ENCODE measurements at regions not wholly inside any gene's neighbourhood (a gene's known extent, or its start where the extent isn't known, plus 50 kb on each side); places are given as distances from the start of the nearest gene placed in this dataset.

- H3K9me3 Mint-ChIP-seq, result no peaks in the 10 kb centered on the region
- DNase-seq (ENCODE audit: low spot score) (no peak), ATAC-seq (no peak)
- peak overlapping the region; percentile 89 for H3K4me3 Mint-ChIP-seq
- H3K4me1 Mint-ChIP-seq (ENCODE audit: low read depth in 2 of 2), result peaks cover 13% of the 10 kb centered on the region in 2 donors
- no peaks in the 10 kb centered on the region for H3K27me3 Mint-ChIP-seq
- no peaks in the 10 kb centered on the region for H3K36me3 Mint-ChIP-seq
- peak overlapping the region; percentile 48 to 85 for H3K27ac Mint-ChIP-seq
These were observed 96.5 kb upstream of the SERTAD2 start for GRCh38 chr2:64750001-64750816.

GRCh38 chr2:64750817-64751285 is 97.1 kb upstream of the SERTAD2 start:
- H3K9me3 Mint-ChIP-seq, result no peaks in the 10 kb centered on the region
- no peaks in the 10 kb centered on the region for H3K36me3 Mint-ChIP-seq

GRCh38 chr2:64751286-64752260 is 97.9 kb upstream of the SERTAD2 start:
- DNase-seq (ENCODE audit: low spot score) (peak; percentile 99), ATAC-seq (no peak)
- Mint-ChIP-seq H3K36me3 (no peaks in the 10 kb centered on the region), H3K9me3 (no peaks in the 10 kb centered on the region), H3K4me1 (ENCODE audit: low read depth in 2 of 2) (peaks cover 13% of the 10 kb centered on the region in 2 donors), H3K27ac (peak overlapping the region; percentile 48 to 85), H3K4me3 (peak overlapping the region; percentile 89), H3K27me3 (no peaks in the 10 kb centered on the region)

More at GRCh38 chr2:64750817-64751285, 97.1 kb upstream of the SERTAD2 start:
- peaks cover 13% of the 10 kb centered on the region in 2 donors for H3K4me1 Mint-ChIP-seq (ENCODE audit: low read depth in 2 of 2)
- H3K27ac Mint-ChIP-seq, result peak overlapping the region; percentile 48 to 85
- peak overlapping the region; percentile 89 for H3K4me3 Mint-ChIP-seq
- DNase-seq (ENCODE audit: low spot score), result peak; percentile 99
- no peaks in the 10 kb centered on the region for H3K27me3 Mint-ChIP-seq
- ATAC-seq, result peak; percentile 94

GRCh38 chr2:64753399-64753798 is 99.7 kb upstream of the SERTAD2 start:
- no peak for ATAC-seq
- Mint-ChIP-seq H3K36me3 (no peaks in the 10 kb centered on the region), H3K9me3 (no peaks in the 10 kb centered on the region), H3K27me3 (no peaks in the 10 kb centered on the region), H3K27ac (no peak overlapping the region), H3K4me3 (no peak overlapping the region), H3K4me1 (ENCODE audit: low read depth in 2 of 2) (peaks cover 13% of the 10 kb centered on the region in 2 donors)
- no peak for DNase-seq (ENCODE audit: low spot score)

- H3K4me3 Mint-ChIP-seq, result no peak overlapping the region
These were observed 100.9 kb upstream of the SERTAD2 start for GRCh38 chr2:64754570-64754969.

GRCh38 chr2:64757126-64757525 is 103.4 kb upstream of the SERTAD2 start:
- Mint-ChIP-seq H3K4me3 (no peak overlapping the region), H3K27me3 (no peaks in the 10 kb centered on the region), H3K9me3 (no peaks in the 10 kb centered on the region), H3K36me3 (no peaks in the 10 kb centered on the region), H3K27ac (no peak overlapping the region), H3K4me1 (ENCODE audit: low read depth in 2 of 2) (peaks cover 2 to 6% of the 10 kb centered on the region in 2 donors)
- ATAC-seq, result no peak
- no peak for DNase-seq (ENCODE audit: low spot score)

More at GRCh38 chr2:64754570-64754969, 100.9 kb upstream of the SERTAD2 start:
- H3K27ac Mint-ChIP-seq, result no peak overlapping the region
- no peaks in the 10 kb centered on the region for H3K27me3 Mint-ChIP-seq
- DNase-seq (ENCODE audit: low spot score) (no peak), ATAC-seq (no peak)
- H3K36me3 Mint-ChIP-seq, result no peaks in the 10 kb centered on the region
- peaks cover 10 to 12% of the 10 kb centered on the region in 2 donors for H3K4me1 Mint-ChIP-seq (ENCODE audit: low read depth in 2 of 2)
- H3K9me3 Mint-ChIP-seq, result no peaks in the 10 kb centered on the region

GRCh38 chr2:64760128-64760527 is 106.4 kb upstream of the SERTAD2 start:
- DNase-seq (ENCODE audit: low spot score) (no peak), ATAC-seq (no peak)
- H3K27me3 Mint-ChIP-seq, result no peaks in the 10 kb centered on the region
- no peaks in the 10 kb centered on the region for H3K36me3 Mint-ChIP-seq
- no peaks in the 10 kb centered on the region for H3K9me3 Mint-ChIP-seq
- peaks cover 0 to 3% of the 10 kb centered on the region in 2 donors for H3K4me1 Mint-ChIP-seq (ENCODE audit: low read depth in 2 of 2)
- H3K27ac Mint-ChIP-seq, result no peak overlapping the region
- H3K4me3 Mint-ChIP-seq, result no peak overlapping the region

- no peaks in the 10 kb centered on the region for H3K36me3 Mint-ChIP-seq
- H3K4me3 Mint-ChIP-seq, result no peak overlapping the region
- no peaks in the 10 kb centered on the region for H3K9me3 Mint-ChIP-seq
These were observed 108.7 kb upstream of the SERTAD2 start for GRCh38 chr2:64762301-64762997.

GRCh38 chr2:64763126-64763525 is 109.4 kb upstream of the SERTAD2 start:
- ATAC-seq, result no peak
- no peak overlapping the region for H3K27ac Mint-ChIP-seq
- peaks cover 16 to 17% of the 10 kb centered on the region in 2 donors for H3K4me1 Mint-ChIP-seq (ENCODE audit: low read depth in 2 of 2)

More at GRCh38 chr2:64762301-64762997, 108.7 kb upstream of the SERTAD2 start:
- no peak overlapping the region for H3K27ac Mint-ChIP-seq
- no peaks in the 10 kb centered on the region for H3K27me3 Mint-ChIP-seq
- DNase-seq (ENCODE audit: low spot score) (no peak), ATAC-seq (no peak)
- H3K4me1 Mint-ChIP-seq (ENCODE audit: low read depth in 2 of 2), result peaks cover 13 to 14% of the 10 kb centered on the region in 2 donors

GRCh38 chr2:64765160-64765805 is 111.6 kb upstream of the SERTAD2 start:
- no peak for ATAC-seq

More at GRCh38 chr2:64763126-64763525, 109.4 kb upstream of the SERTAD2 start:
- H3K4me3 Mint-ChIP-seq, result no peak overlapping the region
- no peaks in the 10 kb centered on the region for H3K27me3 Mint-ChIP-seq
- H3K36me3 Mint-ChIP-seq, result no peaks in the 10 kb centered on the region
- DNase-seq (ENCODE audit: low spot score), result no peak
- no peaks in the 10 kb centered on the region for H3K9me3 Mint-ChIP-seq

GRCh38 chr2:64766841-64767669 is 113.3 kb upstream of the SERTAD2 start:
- Mint-ChIP-seq H3K4me1 (ENCODE audit: low read depth in 2 of 2) (peaks cover 22 to 24% of the 10 kb centered on the region in 2 donors), H3K9me3 (no peaks in the 10 kb centered on the region), H3K4me3 (peak overlapping the region; percentile 88), H3K27me3 (peaks cover 0 to 9% of the 10 kb centered on the region in 2 donors), H3K36me3 (no peaks in the 10 kb centered on the region), H3K27ac (peak overlapping the region; percentile 66 to 90)
- peak; percentile 59 to 68 for ATAC-seq
- no peak for DNase-seq (ENCODE audit: low spot score)

More at GRCh38 chr2:64765160-64765805, 111.6 kb upstream of the SERTAD2 start:
- Mint-ChIP-seq H3K4me1 (ENCODE audit: low read depth in 2 of 2) (peaks cover 22 to 24% of the 10 kb centered on the region in 2 donors), H3K27me3 (peaks cover 0 to 2% of the 10 kb centered on the region in 2 donors), H3K9me3 (no peaks in the 10 kb centered on the region), H3K36me3 (no peaks in the 10 kb centered on the region), H3K27ac (no peak overlapping the region), H3K4me3 (no peak overlapping the region)
- no peak for DNase-seq (ENCODE audit: low spot score)

All from natural killer cell treated with Interleukin-12 subunit alpha and Interleukin-12 subunit beta and Interleukin-15 and Interleukin-18, amount 100 ng/mL, for 72 hours (primary cell).